ENCODE measurements at regions not wholly inside any gene's neighbourhood (a gene's known extent, or its start where the extent isn't known, plus 50 kb on each side); places are given as distances from the start of the nearest gene placed in this dataset.
A peak's percentile ranks its signal among the peaks of the same experiment; 100 is the strongest.

DNA sequence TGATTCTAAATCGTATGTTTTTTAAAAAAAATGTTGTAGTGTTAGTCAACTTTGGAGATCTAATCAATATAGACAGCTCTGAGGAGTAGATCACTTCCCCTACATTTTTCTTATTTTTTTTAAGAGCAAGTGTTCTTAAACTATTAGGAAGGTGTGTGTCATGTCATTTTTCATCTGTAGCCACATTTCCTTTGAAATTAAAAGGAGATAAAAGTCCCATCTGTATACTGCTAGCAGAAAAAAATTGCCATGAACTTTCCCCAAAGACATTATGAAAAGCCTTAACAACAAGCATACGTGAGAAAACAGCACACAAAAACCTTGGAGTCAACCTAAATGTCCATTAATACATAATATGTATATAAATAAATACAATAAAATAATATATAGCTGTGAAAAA is 286.6 kb downstream of the ETS1 start:
- Mint-ChIP-seq H3K4me1 (peaks cover 67 to 86% (median 76%) of the 10 kb centered on the region in 3 donors), H3K4me3 (no peak overlapping the region), H3K27me3 (no peaks in the 10 kb centered on the region), H3K36me3 (no peaks in the 10 kb centered on the region), H3K9me3 (peaks cover 0 to 2% (median 0%) of the 10 kb centered on the region in 7 donors), H3K27ac (peak overlapping the region in 2 of 6 donors; percentile 16 to 85)
- no peak for DNase-seq
- ATAC-seq (ENCODE audit: low read depth in 2 of 2): no peak

- Mint-ChIP-seq H3K4me1 (peaks cover 66 to 86% (median 75%) of the 10 kb centered on the region in 3 donors), H3K9me3 (peaks cover 0 to 1% (median 0%) of the 10 kb centered on the region in 7 donors), H3K27me3 (no peaks in the 10 kb centered on the region), H3K4me3 (peak overlapping the region in 3 of 8 donors; percentile 10 to 51 (median 48)), H3K27ac (peak overlapping the region; percentile 4 to 85 (median 65)), H3K36me3 (no peaks in the 10 kb centered on the region)
- no peak for DNase-seq
- no peak for ATAC-seq (ENCODE audit: low read depth in 2 of 2)
Measured at GRCh38 chr11:128299132-128299726, 288.1 kb downstream of the ETS1 start.

- Mint-ChIP-seq H3K36me3 (no peaks in the 10 kb centered on the region), H3K4me1 (peaks cover 66 to 86% (median 75%) of the 10 kb centered on the region in 3 donors), H3K9me3 (peaks cover 0 to 1% (median 0%) of the 10 kb centered on the region in 7 donors), H3K27ac (peak overlapping the region; percentile 14 to 90 (median 80)), H3K4me3 (peak overlapping the region in 5 of 8 donors; percentile 22 to 51 (median 38)), H3K27me3 (no peaks in the 10 kb centered on the region)
- ATAC-seq (ENCODE audit: low read depth in 2 of 2) (no peak), DNase-seq (no peak)
Measured at GRCh38 chr11:128298271-128298670, 289.1 kb downstream of the ETS1 start.

- Mint-ChIP-seq H3K27ac (peak overlapping the region; percentile 3 to 90 (median 74)), H3K4me1 (peaks cover 66 to 86% (median 75%) of the 10 kb centered on the region in 3 donors), H3K4me3 (peak overlapping the region in 3 of 8 donors; percentile 48 to 84 (median 51)), H3K27me3 (no peaks in the 10 kb centered on the region), H3K9me3 (peaks cover 0 to under 1% (median 0%) of the 10 kb centered on the region in 7 donors), H3K36me3 (no peaks in the 10 kb centered on the region)
- ATAC-seq (ENCODE audit: low read depth in 2 of 2) (no peak), DNase-seq (no peak)
Measured at GRCh38 chr11:128297805-128298204, 289.6 kb downstream of the ETS1 start.

DNA sequence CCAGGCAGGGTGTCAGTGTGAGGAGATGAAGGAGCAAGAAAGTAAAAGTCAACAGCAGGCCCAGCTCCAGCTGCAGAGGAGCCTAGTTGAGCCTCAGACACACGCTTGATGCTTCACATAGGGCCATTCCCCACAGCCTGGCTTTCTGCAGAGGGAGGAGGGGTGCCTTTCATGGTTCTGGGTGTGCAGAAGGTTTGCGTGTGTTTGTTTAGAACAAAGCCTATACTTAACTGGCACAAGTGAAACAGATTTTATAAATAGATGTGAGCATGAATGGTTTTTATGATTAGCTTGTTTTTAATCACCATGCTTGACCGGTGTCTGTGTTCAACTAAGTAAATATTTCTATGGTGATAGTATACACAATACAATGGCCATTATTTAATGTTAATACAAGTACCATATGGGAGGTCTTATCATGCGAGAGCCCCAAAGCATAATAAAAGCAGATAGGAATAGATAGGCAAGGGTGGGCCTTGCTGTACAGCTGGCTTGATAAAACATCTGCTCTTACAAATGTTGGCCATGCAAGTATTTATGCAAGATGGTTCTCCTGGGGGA is 290.2 kb downstream of the ETS1 start:
- no peaks in the 10 kb centered on the region for H3K9me3 Mint-ChIP-seq
- H3K27ac Mint-ChIP-seq: peak overlapping the region; percentile 38 to 90 (median 86)
- H3K36me3 Mint-ChIP-seq: no peaks in the 10 kb centered on the region
- ATAC-seq (ENCODE audit: low read depth in 2 of 2) (peak; percentile 41 to 67), DNase-seq (no peak)
- H3K4me1 Mint-ChIP-seq: peaks cover 72 to 86% (median 75%) of the 10 kb centered on the region in 3 donors
- H3K4me3 Mint-ChIP-seq: peak overlapping the region in 7 of 8 donors; percentile 14 to 84 (median 42)
- H3K27me3 Mint-ChIP-seq: no peaks in the 10 kb centered on the region

DNA sequence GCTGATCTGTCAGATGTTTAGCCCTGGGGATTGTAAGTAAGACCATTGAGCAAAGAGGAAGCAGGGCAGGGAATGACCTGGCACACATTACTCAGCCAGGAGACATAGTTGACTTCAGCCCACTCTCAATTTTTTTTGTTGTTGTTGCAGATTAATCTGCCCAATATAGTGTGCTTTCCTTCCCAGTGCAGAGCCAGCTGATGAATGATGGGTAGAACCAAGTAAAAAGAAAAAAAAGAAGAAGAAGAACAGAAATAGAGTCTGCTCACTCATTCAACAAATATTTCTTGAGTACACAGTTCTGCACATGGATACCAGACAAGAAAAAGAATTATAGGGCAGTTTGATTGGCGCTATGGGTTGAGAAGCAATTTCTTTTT is 292.7 kb downstream of the ETS1 start:
- Mint-ChIP-seq H3K27me3 (no peaks in the 10 kb centered on the region), H3K27ac (peak overlapping the region; percentile 31 to 100 (median 90)), H3K4me3 (peak overlapping the region in 6 of 8 donors; percentile 31 to 75 (median 63)), H3K9me3 (no peaks in the 10 kb centered on the region), H3K4me1 (peaks cover 81 to 100% (median 91%) of the 10 kb centered on the region in 3 donors), H3K36me3 (no peaks in the 10 kb centered on the region)
- ATAC-seq (ENCODE audit: low read depth in 2 of 2) (no peak), DNase-seq (no peak)

- Mint-ChIP-seq H3K27ac (peak overlapping the region; percentile 69 to 100 (median 90)), H3K4me3 (peak overlapping the region in 6 of 8 donors; percentile 31 to 75 (median 63)), H3K9me3 (no peaks in the 10 kb centered on the region), H3K36me3 (no peaks in the 10 kb centered on the region), H3K27me3 (no peaks in the 10 kb centered on the region), H3K4me1 (peaks cover 76 to 99% (median 86%) of the 10 kb centered on the region in 3 donors)
- ATAC-seq (ENCODE audit: low read depth in 2 of 2) (no peak), DNase-seq (no peak)
Measured at GRCh38 chr11:128294001-128294670, 293.2 kb downstream of the ETS1 start.

GRCh38 chr11:128291835-128292234 is 295.5 kb downstream of the ETS1 start:
- ATAC-seq (ENCODE audit: low read depth in 2 of 2) (peak; percentile 71 to 72), DNase-seq (peak; percentile 79)
- H3K27ac Mint-ChIP-seq: peak overlapping the region; percentile 98 to 100 (median 99)
- H3K9me3 Mint-ChIP-seq: no peaks in the 10 kb centered on the region
- H3K4me3 Mint-ChIP-seq: peak overlapping the region; percentile 59 to 96 (median 87)
- peaks cover 66 to 96% (median 78%) of the 10 kb centered on the region in 3 donors for H3K4me1 Mint-ChIP-seq
- H3K36me3 Mint-ChIP-seq: no peaks in the 10 kb centered on the region
- no peaks in the 10 kb centered on the region for H3K27me3 Mint-ChIP-seq

DNA sequence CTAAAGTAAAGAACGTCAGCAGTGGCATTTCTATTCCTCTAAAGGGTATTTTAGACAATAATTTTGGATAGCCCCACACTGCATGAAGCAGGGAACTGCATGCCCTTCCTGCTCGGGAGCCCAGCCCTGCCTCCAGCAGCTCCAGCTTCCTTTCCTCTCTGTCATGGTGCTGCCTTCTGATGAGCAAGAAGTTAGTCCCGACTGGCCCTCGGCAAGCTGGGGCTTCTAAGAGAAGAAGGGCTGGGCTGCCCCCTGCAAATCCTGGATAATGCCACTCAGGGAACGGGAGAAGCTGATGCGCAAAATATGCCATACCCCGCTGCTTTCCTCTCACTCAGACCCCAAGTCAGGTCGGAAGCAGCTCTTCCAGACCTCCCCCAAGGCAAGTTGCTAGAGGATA is 296.4 kb downstream of the ETS1 start:
- H3K9me3 Mint-ChIP-seq: no peaks in the 10 kb centered on the region
- DNase-seq (no peak), ATAC-seq (ENCODE audit: low read depth in 2 of 2) (no peak)
- H3K4me1 Mint-ChIP-seq: peaks cover 73 to 95% (median 83%) of the 10 kb centered on the region in 3 donors
- H3K27ac Mint-ChIP-seq: peak overlapping the region; percentile 98 to 100 (median 99)
- no peaks in the 10 kb centered on the region for H3K27me3 Mint-ChIP-seq
- no peaks in the 10 kb centered on the region for H3K36me3 Mint-ChIP-seq
- H3K4me3 Mint-ChIP-seq: peak overlapping the region; percentile 59 to 96 (median 91)

DNA sequence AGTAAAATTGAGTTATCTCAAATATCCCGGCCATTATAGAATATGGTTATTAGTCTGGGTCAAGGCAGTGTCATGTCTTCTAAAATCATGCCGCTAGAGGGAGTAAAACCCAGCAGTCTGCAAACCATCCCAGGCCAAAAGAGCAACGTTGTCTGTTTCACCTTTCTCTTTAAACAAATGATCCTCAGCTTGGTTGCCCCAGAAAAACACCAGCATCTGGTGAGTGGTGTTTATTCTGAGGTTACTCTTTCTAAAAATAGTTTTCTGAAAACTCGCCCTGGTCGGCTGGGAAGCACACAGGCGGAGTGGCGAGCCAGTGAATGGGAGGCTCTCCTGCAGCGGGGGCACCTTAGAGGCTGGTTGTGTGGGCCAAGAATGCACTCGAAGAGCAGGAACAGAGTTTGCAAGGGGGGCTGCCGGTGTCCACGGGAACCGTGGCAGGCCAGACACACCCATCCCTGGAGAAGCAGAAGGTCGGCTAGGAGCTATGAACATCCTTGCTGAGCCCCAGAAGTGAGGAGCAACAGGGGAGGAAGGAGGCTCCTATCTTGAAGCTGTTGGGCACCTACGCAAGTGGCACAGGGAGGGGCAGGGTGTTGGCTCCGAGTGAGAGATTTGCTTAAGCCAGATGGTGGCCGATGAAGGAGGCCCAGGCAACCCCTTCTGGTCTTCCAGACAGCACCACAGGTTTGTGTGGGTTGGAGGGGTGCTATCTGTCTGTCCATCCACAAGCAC is 297.1 kb downstream of the ETS1 start:
- Mint-ChIP-seq H3K36me3 (no peaks in the 10 kb centered on the region), H3K27ac (peak overlapping the region; percentile 98 to 100 (median 99)), H3K9me3 (no peaks in the 10 kb centered on the region), H3K27me3 (no peaks in the 10 kb centered on the region), H3K4me1 (peaks cover 72 to 95% (median 86%) of the 10 kb centered on the region in 3 donors), H3K4me3 (peak overlapping the region; percentile 59 to 96 (median 91))
- ATAC-seq (ENCODE audit: low read depth in 2 of 2): peak; percentile 69 to 74
- DNase-seq: peak; percentile 84

- DNase-seq (no peak), ATAC-seq (ENCODE audit: low read depth in 2 of 2) (no peak)
- Mint-ChIP-seq H3K4me3 (no peak overlapping the region), H3K4me1 (peaks cover 70 to 91% (median 82%) of the 10 kb centered on the region in 3 donors), H3K9me3 (no peaks in the 10 kb centered on the region), H3K36me3 (no peaks in the 10 kb centered on the region), H3K27me3 (no peaks in the 10 kb centered on the region), H3K27ac (peak overlapping the region in 4 of 6 donors; percentile 6 to 98 (median 43))
Measured at GRCh38 chr11:128289048-128289447, 298.3 kb downstream of the ETS1 start.

GRCh38 chr11:128288368-128288767 is 299.0 kb downstream of the ETS1 start:
- no peaks in the 10 kb centered on the region for H3K36me3 Mint-ChIP-seq
- peaks cover 65 to 84% (median 75%) of the 10 kb centered on the region in 3 donors for H3K4me1 Mint-ChIP-seq
- ATAC-seq (ENCODE audit: low read depth in 2 of 2): no peak
- H3K4me3 Mint-ChIP-seq: no peak overlapping the region
- H3K27me3 Mint-ChIP-seq: no peaks in the 10 kb centered on the region
- no peaks in the 10 kb centered on the region for H3K9me3 Mint-ChIP-seq
- peak overlapping the region in 3 of 6 donors; percentile 63 to 98 (median 78) for H3K27ac Mint-ChIP-seq
- DNase-seq: no peak

DNA sequence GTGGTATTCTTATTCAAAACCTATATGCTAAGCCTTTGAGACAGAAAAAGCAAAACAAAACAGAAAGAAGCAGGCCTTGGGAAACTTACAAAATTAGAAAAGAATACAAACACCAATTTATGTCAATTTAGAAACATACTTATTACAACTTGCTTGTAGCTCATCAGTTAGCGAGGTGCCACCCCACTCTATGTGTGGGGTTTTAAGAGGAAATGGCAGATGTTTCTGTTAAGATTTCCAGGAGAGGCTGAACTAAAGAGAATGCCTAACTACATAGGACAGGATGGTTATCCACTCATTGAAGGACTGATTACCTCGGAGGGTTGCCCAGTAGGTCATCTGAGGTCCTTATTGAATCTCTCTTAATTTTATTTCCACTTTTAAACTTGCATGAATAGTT is 302.0 kb downstream of the ETS1 start:
- Mint-ChIP-seq H3K4me3 (peak overlapping the region in 2 of 8 donors; percentile 3 to 25), H3K27ac (no peak overlapping the region), H3K9me3 (no peaks in the 10 kb centered on the region), H3K4me1 (peaks cover 43 to 61% (median 45%) of the 10 kb centered on the region in 3 donors), H3K36me3 (no peaks in the 10 kb centered on the region), H3K27me3 (no peaks in the 10 kb centered on the region)
- DNase-seq: no peak
- no peak for ATAC-seq (ENCODE audit: low read depth in 2 of 2)

All from naive B cell (primary cell).